ENCODE measurements at regions not wholly inside any gene's neighbourhood (a gene's known extent, or its start where the extent isn't known, plus 50 kb on each side); places are given as distances from the start of the nearest gene placed in this dataset.

DNA sequence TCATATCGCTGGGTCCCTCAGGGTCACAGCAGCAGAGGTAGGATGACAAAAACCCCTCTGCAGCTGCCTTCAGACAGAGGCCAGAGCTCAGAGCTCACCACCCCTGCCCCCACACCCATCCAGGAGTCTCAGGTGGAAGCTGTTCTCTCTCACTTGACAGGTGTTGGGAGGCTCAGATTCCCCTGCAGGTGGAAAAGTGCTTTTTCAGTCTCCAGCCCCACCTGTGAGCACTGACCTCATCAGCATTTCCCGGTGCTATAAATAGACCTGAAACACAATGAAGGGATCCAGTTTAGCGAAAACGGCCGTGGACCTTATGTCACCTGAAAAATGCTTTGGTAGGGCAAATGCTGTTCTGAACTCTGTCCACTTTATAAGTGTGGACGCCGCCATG lies 254.9 kb downstream of the NDUFA10 start:
- TF ChIP-seq, protein P1, sequence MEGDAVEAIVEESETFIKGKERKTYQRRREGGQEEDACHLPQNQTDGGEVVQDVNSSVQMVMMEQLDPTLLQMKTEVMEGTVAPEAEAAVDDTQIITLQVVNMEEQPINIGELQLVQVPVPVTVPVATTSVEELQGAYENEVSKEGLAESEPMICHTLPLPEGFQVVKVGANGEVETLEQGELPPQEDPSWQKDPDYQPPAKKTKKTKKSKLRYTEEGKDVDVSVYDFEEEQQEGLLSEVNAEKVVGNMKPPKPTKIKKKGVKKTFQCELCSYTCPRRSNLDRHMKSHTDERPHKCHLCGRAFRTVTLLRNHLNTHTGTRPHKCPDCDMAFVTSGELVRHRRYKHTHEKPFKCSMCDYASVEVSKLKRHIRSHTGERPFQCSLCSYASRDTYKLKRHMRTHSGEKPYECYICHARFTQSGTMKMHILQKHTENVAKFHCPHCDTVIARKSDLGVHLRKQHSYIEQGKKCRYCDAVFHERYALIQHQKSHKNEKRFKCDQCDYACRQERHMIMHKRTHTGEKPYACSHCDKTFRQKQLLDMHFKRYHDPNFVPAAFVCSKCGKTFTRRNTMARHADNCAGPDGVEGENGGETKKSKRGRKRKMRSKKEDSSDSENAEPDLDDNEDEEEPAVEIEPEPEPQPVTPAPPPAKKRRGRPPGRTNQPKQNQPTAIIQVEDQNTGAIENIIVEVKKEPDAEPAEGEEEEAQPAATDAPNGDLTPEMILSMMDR (conservative IDR thresholded peaks at IDR 0.05; ENCODE audit: low read length): no peak
- DNase-seq (ENCODE audit: low read depth): no peak
- H3K4me3 ChIP-seq (ENCODE audit: low read length): no peak overlapping the region

DNA sequence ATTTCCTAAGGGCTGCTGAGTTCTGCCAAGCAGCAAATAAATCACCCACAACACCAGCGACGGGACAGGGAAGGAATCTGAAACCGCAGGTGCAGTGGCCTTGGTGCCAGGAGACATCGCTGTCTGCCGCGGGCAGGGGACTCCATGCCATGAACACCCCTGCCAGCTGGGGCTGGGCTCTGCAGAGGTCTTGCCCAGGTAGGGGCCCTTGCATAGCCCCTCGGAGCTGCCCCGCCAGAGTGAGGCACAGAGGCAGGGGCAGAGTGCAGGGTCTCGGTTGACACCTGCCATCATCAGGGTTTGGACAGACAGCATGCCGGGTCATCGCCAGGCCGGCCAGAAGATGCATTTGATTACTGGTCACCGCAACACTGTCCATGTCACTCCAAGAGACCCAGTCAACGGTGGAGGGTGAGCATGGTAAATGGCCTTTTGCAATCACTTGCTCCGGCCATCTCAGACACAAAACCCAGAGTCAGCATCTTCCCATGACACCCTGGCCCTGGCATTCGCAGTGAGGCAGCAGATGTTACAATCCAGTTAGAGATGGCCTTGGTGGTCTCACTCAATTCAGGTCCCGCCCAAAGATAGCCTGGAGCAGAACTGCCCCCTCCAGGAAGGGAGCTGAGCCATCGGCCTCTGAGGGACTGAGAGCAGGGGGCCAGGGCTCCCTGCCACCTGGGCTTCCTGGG lies 255.4 kb downstream of the NDUFA10 start:
- TF ChIP-seq, protein P1 (conservative IDR thresholded peaks at IDR 0.05; ENCODE audit: low read length): no peak
- no peak for DNase-seq (ENCODE audit: low read depth)

GRCh38 chr2:239768907-239769553 lies 256.1 kb downstream of the NDUFA10 start:
- TF ChIP-seq, protein P1 (conservative IDR thresholded peaks at IDR 0.05; ENCODE audit: low read length): no peak
- DNase-seq (ENCODE audit: low read depth): no peak
- no peak overlapping the region for H3K4me3 ChIP-seq (ENCODE audit: low read length)

More for the DNA sequence above, 255.4 kb downstream of the NDUFA10 start:
- H3K4me3 ChIP-seq (ENCODE audit: low read length): no peak overlapping the region

- H3K4me3 ChIP-seq (ENCODE audit: low read length): no peak overlapping the region
- no peak for DNase-seq (ENCODE audit: low read depth)
- TF ChIP-seq, protein P1 (conservative IDR thresholded peaks at IDR 0.05; ENCODE audit: low read length): no peak
Observed at GRCh38 chr2:239768031-239768790, 256.9 kb downstream of the NDUFA10 start.

- TF ChIP-seq, protein P1 (conservative IDR thresholded peaks at IDR 0.05; ENCODE audit: low read length): no peak
- DNase-seq (ENCODE audit: low read depth): no peak
- H3K4me3 ChIP-seq (ENCODE audit: low read length): no peak overlapping the region
Observed at GRCh38 chr2:239767021-239767905, 257.9 kb downstream of the NDUFA10 start.

- TF ChIP-seq, protein P1 (conservative IDR thresholded peaks at IDR 0.05; ENCODE audit: low read length): no peak
- H3K4me3 ChIP-seq (ENCODE audit: low read length): no peak overlapping the region
- no peak for DNase-seq (ENCODE audit: low read depth)
Observed at GRCh38 chr2:239765911-239766310, 259.2 kb downstream of the NDUFA10 start.
